ENCODE measurements at regions not wholly inside any gene's neighbourhood (a gene's known extent, or its start where the extent isn't known, plus 50 kb on each side); places are given as distances from the start of the nearest gene placed in this dataset.
"Not testable (repeated sequence)": the region's sequence is repeated elsewhere in the genome, so short reads cannot be mapped to it uniquely, and the experiment has no call there.

- not testable (repeated sequence) for TF ChIP-seq CTCF (conservative IDR thresholded peaks at IDR 0.05); EZH2 (IDR thresholded peaks at IDR 0.05; ENCODE audit: low read depth)
Measured at GRCh38 chr1:149366402-149366801, 108.4 kb upstream of the NBPF19 start.

Data from PC-9 (cell line).